ENCODE measurements at regions not wholly inside any gene's neighbourhood (a gene's known extent, or its start where the extent isn't known, plus 50 kb on each side); places are given as distances from the start of the nearest gene placed in this dataset.
A peak's percentile ranks its signal among the peaks of the same experiment; 100 is the strongest.
"Not testable (repeated sequence)": the region's sequence is repeated elsewhere in the genome, so short reads cannot be mapped to it uniquely, and the experiment has no call there.

DNA sequence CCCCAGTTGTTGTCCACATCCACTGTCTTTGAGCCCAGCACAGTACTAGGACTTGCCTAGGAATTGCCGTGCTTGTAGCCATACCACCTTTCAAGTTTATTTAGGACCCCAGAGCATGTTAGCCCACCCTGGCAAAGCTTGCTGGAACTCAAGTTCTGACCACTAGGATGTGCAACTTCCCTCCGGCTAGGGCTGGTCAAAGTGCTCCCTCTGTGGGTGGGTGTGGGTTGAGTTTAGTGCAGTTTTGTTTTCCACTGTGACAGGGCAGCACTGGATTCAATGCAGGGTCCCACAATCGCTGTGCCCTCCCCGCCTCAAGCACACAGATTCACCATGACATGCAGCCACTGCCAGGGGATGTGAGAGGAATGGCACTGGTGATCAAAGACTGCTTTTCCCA is 96.0 kb downstream of the RASGEF1B start:
- DNase-seq, result no peak

DNA sequence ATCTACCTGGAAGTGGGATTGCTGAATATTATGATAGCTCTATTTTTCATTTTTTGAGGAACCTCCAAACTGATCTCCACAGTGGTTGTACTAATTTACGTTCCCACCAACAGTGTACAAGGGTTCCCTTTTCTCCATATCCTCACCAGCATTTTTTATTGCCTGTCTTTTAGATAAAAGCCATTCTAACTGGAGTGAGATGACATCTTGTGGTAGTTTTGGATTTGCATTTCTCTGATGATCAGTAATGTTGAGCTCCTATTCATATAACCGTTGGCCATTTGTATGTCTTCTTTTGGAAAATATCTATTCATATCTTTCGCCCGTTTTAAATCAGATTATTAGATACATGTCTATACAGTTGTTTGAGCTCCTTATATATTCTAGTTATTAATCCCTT is 101.8 kb downstream of the RASGEF1B start:
- no peak for DNase-seq

DNA sequence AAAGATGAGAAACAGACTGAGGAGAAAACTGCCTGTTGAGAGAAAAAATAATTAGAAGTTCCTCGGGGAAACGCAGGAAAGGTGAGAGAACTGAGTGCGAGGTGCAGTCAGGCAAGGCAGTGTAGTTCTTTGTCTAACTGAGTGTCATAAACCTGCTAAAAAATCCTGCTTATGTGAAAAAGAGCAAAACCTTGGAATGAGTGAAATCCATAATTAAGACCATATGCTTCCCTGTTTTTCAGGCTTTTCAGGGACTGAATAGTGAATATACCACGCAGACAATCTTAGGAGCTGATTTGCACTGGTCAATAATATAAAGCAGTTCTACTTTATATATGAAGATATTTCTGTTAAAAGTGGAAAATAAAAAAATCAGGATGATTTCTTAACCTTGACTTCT is 104.9 kb downstream of the RASGEF1B start:
- DNase-seq, result no peak

DNA sequence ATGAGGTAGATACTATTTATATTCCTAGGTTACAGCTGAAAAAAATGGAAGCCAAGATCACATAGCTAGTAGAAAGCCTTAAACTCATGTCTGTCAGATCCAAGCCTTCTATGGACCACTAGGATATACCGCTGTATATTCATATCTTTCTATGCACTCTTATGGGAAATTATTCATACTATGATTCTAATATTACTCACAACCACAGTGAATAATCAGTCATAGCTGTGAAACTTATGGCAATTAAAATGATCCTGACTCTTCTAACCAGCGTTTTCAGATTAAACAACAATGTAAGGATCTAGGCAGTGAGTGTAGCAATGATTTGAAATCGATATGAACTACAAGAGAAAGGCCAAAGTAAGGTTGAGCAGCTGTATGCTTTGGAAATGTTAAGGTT is 111.0 kb downstream of the RASGEF1B start:
- DNase-seq, result no peak

DNA sequence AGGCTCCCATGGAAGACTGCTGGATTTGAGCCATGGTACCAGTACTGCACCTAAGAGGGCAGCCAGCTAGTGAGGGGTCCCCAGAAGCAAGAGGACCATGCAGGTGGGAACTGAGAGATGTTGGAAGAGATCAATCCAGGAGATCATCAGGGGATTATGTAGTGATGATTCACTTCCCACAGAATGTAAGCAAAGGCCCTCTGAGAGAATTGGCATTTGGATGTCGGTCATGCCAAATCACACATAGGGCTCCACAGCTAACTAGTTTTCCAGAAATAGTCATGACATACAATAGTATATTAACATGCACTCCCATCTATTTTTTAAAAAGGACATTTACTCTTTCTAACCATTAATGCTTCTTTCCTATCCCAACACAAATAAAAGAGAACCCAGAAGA is 112.5 kb downstream of the RASGEF1B start:
- DNase-seq, result no peak

DNA sequence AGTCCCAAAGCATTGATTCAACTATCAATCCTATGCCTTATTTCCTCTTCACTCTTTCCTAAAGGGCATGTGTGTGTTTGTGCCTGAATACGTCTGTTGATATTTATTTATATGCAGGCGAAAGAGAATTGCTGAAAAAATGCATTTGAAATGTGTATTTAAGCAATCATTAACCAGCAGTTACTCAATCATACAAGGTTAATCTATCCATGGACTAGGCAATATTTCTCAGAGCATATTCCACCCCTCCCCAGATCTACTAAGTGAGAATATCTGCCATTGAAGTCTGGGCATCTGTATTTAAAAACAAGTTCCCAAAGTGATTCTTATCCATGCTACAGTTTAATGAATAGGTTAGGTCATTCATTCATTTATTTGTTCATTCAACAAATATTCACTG is 113.6 kb downstream of the RASGEF1B start:
- DNase-seq, result no peak

DNA sequence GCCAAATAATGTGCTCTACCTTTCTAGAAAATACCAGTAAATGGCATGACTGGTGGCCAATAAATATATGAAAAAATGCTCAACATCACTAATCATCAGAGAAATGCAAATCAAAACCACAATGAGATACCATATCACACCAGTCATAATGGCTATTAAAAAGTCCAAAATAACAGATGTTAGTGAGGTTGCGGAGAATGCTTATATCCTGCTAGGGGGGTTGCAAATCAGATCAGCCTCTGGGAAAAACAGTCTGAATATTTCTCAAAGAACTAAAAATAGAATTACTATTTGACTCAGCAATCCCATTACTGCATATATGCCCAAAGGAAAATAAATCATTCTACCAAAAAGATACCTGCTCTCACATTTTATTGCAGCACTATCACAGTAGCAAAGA is 115.1 kb downstream of the RASGEF1B start:
- DNase-seq, result no peak

DNA sequence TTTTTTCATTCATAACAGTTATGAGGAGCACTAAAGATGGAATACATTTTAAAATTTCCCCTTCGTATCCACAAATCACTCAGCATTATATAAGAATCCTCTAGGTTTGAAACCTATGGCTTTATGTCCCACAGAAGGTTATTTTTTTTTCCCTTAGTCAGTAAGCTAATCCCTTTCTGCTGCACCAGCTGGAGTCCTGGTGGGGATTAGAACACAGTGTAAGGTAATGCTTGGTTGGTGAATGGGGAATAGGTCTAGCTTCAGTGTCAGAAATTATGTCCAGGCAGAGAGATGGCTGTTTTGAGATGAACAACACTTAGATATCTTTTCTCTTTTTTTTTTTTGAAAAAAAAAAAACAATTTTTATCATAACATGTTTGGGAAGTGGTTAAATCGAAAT is 116.6 kb downstream of the RASGEF1B start:
- no peak for DNase-seq

DNA sequence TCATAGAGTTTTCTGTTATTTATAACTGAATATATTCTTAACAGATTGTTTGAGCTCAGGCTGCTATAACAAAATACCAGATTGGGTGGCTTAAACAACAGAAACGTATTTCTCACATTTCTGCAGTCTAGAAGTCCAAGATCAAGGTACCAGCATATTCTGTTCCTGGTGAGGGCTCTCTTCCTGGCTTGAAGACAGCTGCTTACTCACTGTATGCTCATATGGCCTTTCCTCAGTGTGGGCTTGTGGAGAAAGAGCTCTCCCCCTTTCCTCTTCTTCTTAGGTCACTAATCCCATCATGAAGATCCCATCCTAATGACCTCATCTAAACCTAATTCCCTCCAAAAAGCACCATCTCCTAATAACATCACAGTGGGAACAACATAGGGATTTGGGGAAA is 117.8 kb downstream of the RASGEF1B start:
- no peak for DNase-seq

DNA sequence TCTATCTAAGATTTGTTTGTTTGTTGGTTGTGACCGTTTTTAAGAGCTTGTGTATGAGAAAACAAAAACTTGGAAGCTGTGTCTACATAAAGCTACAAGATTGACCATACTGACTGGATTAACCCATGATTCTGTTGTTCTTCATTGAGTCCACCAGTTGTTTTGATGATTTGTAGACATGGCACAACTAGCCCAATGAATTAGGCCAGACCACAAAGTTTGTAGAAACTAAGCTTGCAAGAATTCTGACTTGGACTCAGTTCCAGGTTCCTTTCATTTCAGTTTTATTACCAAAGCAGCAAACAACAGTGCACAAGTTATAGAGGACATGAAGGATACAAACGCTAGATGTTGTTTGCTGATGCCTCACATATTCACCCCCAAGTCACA is 119.3 kb downstream of the RASGEF1B start:
- DNase-seq, result no peak

DNA sequence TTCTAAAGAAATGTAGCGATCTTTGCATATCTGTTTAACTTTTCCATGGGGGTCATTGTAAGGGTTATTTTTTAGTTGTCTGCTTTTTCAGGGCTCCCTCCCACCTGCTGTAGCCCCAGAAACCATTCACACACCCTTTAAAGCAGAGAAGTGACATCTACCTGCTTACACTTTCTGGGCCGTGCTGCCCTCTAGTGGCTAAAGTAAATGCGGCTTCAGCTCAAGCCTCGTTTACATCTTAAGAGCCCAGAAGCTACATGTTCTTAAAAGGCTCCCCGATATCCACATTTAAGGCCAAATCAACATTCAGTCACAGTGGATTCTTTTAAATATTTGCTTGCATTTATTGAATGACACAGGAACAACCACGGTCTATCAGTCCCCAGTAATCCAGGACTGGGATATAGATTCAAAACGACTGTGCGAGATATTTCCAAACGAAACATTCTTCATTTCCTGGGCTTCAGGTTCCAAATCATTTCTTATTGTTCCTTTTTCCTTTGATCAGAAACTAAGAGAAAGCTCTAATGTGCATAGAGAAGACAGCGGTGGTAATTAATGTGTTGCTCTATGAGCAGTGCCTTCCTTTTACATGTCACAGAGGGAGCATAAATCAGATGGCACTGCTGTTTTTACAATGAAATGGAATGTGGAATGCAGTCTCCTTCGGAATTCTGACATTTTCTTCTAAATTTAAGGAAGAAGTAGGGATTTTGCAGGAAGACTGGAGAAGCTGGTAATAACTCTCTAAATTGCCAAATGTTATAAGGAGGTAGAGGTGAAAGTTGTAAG is 119.9 kb downstream of the RASGEF1B start:
- DNase-seq, result peak; percentile 64

DNA sequence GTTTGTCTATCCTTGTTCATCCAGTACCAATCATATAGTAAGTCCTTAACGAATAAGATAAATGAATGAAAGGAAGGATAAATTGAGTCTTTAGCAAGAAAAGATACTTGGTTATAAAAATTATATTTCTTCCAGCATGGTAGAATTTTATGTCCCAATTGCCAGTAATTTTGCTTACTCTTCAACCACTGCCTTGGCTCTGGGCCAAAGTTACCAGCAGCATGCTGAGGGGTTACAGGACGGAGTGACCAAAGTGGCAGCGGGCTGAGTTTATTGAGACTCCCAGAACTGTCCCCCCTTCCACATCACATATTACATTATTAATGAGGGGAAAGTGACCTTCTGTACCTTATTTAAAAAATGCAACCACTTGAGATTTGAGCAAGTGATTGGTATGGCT is 121.7 kb downstream of the RASGEF1B start:
- no peak for DNase-seq

DNA sequence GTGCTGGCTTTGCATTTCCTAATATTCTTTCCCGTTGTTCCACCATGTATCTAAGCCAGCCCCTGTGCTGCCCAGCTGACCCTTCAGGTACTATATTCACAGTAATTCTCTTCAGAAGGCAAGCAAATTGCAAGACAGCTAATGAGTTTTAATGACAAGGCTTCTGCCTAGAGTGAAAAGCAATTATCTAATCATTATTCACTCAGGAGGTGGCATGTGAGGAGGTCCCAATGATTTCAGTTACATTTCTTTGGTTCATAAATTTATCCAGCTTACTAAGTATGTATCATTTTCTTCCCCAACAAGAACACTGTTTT is 123.0 kb downstream of the RASGEF1B start:
- no peak for DNase-seq

DNA sequence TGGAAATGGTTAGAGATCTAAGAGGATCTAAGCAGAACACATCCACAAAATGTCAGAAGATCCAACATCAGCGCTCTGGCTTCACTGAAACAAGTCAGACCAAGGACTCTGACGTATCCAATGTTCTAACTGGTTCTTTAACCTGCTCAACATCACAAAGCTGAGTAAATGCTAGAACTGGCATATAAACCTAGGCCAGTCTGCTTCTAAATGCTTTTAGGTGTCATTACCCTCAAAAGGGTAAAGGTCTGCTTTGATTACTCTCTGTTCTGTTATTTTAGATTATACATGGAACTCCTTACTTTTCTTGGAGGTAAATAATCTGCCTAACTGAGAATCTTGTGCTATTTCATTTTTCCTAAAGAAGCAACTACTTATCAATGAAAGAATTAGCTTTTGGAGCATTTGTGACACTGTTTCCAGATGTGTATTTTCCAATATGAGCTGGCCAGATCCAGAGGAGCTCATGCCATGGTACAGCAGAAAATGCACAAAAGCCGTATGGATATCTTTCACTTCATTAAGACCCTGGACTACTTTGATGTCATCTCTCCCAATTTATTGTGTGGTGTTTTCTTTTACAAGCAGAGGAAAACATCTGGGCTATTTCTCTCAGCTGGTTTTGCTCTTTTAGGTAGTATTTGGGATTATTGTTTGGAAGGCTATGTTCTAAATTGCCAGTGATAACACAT is 123.5 kb downstream of the RASGEF1B start:
- DNase-seq, result no peak

DNA sequence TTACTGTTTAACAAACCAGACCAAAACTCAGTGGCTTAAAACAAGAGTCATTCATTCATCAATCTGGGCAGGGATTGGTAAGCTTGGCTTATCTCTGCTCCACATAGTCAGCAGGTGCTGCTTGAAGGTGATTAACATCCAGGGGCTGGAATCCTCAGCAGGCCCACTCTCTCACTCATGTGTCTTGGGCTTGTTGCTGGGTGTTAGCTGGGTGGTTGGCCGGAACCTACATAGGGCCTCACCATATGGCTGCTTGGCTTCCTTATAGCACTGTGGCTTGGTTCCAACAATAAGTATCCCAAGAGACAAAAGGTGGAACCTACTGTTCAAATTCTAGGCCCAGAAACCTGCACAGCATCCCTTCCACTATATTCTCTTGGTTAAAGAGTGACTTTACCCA is 125.0 kb downstream of the RASGEF1B start:
- DNase-seq, result no peak

DNA sequence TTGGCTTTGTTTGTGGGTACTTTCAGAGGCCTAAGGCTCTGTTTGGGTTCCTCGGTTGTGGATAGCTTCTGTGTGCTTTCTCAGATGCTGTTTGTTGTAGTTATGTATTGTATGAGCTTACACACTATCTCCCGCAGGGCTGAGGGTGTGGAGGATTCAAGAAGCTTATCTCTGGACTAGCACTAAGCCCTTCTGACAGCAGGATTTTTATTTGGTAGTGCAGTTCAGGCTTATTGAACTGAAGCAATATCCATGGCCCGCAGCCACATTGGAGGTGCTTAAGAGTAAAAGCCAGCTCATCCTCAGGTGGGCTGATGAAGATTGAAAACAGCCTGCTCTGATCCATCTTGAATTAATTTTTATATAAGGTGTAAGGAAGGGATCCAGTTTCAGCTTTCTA is 128.2 kb downstream of the RASGEF1B start:
- no peak for DNase-seq

DNA sequence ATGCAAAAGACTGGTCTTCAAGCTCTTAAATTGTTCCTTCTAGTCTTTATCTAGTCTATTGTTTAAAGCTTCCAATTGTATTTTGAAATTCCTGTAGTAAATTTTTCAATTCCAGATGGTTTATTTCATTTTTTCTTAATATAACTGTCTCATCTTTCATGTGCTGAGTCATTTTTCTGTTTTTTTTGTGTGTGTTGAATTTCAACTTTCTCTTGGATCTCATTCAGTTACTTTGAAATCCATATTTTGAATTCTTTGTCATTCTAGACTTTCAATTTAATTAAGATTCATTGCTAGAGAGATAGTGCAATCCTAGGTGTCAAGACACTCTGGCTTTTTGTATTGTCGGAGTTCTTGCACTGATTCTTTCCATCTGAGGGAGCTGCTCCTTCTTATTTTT is 128.0 kb upstream of the PRKG2 start:
- no peak for DNase-seq

DNA sequence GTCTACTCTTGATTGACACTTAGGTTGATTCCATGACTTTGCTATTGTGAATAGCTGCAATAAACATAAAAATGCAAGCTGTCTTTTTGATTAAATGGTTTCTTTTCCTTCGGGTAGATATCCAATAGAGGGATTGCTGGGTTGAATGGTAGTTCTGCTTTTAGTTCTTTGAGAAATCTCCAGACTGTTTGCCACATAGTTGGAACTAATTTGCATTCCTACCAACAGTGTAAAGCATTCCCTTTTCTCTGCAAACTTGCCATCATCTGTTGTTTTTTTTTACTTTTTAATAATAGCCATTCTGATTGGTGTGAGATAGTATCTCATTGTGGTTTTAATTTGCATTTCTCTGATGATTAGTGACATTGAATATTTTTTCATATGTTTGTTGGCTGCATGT is 122.2 kb upstream of the PRKG2 start:
- no peak for DNase-seq

DNA sequence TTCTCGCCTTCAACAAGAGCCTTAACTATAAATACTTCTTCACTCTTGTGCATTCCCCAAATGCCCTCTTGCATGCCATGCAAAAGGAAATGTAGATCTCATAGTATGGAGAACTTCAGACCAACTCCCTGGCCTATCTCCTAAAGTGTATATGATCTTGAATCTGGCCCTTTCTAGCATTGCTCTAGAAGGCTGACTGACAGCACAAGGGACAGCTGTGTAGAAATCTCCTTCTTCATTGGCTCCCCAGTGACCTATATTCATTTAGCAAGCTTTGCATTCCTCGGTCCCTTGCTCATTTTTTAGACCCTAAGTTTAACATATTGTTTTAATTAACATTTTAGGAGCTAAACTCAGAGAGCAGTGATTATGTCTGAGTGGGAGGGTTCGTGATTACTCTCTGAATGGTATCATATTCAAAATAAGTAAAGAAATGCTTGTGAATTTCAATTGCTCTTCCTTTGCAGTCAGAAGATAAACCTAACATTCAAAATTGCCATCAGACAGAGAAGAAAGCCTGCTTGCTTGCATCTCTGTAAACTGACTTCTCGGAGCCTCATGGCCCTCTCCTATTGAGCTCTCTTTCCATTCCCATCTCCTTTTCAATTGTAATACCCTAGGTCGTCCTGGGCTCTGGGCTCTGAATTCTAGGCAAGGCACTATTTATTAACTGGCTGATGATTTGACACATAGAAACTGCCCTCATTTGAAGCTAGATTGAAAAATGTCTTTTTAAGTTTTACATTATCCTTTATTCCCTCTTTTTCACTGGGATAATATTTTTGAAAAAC is 120.3 kb upstream of the PRKG2 start:
- DNase-seq, result no peak

DNA sequence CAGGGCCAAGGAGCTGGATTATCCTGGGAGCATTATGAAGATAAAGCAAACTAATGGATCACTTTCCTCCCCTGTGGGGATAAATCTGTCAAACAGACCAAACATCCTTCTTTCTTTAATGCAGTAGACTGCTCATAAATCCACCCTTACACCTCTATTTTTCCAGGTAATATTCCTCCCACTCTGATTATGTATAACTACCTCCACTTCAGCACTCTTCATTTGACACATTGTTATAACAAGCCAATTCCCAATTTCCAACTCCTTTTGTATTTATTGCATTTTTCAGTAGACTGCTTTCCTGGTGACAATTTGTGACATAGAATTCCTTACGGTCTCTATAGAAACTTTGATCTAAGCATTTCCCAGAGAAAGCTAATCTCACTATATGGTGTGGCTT is 115.0 kb upstream of the PRKG2 start:
- DNase-seq, result no peak

DNA sequence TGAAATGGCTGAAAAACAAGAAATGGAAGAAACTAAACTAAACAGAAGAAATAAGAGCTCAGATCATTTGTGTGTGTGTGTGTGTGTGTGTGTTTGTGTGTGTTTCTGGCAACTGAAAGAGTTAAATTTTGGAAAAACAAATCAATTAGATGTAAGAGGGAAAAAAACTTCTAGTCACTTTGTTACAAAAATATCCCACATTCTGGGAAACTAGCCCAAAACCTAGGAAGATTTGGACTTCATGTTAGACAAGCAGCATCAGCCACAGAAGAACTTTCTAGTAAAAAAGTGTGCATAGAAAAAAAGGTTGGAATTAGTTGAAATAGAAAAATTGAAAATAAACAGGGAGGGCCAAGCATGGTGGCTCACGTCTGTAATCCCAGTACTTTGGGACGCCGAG is 111.6 kb upstream of the PRKG2 start:
- DNase-seq, result no peak

DNA sequence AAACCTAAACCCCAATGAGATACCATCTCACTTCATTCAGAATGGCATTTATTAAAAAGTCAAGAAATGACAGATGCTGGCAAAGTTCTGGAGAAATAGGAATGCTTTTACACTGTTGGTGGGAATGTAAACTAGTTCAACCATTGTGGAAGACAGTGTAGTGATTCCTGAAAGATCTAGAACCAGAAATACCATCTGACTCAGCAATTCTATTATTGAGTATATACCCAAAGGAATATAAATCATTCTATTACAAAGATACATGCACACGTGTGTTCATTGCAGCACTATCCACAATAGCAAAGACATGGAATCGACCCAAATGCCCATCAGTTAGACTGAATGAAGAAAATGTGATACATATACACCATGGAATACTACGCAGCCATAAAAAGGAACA is 109.6 kb upstream of the PRKG2 start:
- DNase-seq, result not testable (repeated sequence)

DNA sequence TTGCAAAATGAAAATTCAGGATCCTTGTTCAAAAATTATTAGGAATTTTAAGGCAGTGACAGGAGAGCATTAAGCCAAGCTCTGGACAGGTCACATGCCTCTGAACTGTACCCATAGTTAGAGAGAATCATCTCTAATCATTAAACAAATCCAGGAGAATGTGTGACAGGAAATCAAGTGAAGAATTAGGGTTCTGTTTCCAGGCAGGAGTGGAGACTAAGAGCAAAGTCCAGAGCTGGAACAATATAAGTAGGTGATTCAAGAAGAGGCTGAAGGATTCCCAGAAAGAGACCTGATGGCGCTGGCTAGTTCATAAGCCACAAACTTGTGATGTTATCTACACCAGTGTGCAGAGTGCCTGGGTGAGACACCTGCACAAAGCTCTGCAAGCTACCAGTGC is 104.6 kb upstream of the PRKG2 start:
- DNase-seq, result no peak

DNA sequence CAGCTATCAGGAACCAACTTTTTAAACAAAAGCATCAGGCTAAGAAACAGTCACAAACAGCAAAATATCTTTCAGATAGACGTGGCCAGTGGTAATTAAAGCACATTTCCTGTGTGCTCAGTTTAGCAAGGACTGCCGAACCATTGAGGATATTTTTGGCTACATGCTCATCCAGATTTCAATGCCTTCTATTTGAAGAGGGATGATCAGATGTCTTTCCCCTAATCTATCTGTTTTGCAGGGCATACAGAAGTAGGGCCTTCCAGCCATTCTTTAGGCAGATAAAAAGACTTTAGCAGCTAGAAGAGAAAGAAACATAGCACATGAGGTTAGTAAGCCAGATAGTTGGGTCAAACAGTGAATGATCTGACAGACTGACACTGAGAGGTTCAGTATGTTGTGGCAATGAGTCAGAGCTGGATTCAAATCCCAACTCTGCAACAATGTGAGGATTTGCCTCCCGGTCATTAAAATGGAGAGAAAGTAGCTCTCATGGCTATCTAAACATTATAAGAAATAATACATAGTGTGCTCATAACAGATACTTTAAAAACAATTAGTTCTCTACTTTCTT is 100.0 kb upstream of the PRKG2 start:
- no peak for DNase-seq

Data from activated CD4-positive, alpha-beta T cell treated with anti-CD3 and anti-CD28 coated beads, Interleukin-2, amount 50 U/mL, for 16 hours (primary cell).